Testis (tissue), 2 donors: ENCODE measurements at regions not wholly inside any gene's neighbourhood (a gene's known extent, or its start where the extent isn't known, plus 50 kb on each side); places are given as distances from the start of the nearest gene placed in this dataset.

Source experiments
- DNase-seq: peaks from one replicate; pipeline ENCODE4 v3.0.0-alpha.2; 2019
- H3K27ac ChIP-seq, 2 donors: fragments of 200-600 bp; sonication (generic); one replicate each; pipeline ENCODE4 v1.5.1; 2019
- H3K27me3 ChIP-seq: fragments of 200-600 bp; sonication (generic); one replicate; pipeline ENCODE4 v1.5.1; 2019
- H3K36me3 ChIP-seq: fragments of 200-600 bp; sonication (generic); one replicate; pipeline ENCODE4 v1.5.1; 2017; ENCODE audit warnings: low read depth; ENCODE audit errors: missing control alignments
- H3K4me1 ChIP-seq: fragments of 200-600 bp; sonication (generic); one replicate; pipeline ENCODE4 v1.5.1; 2019
- H3K4me3 ChIP-seq, 2 donors: fragments of 200-600 bp; sonication (generic); one replicate each; pipeline ENCODE4 v1.5.1; 2017 to 2019
- H3K9me3 ChIP-seq: fragments of 200-600 bp; sonication (generic); one replicate; pipeline ENCODE4 v1.5.1; 2017
- POLR2A ChIP-seq: fragments of 450-650 bp; IDR thresholded peaks from one replicate; pipeline ENCODE4 v1.6.1; 2017; ENCODE audit warnings: antibody characterized with exemption, mild to moderate bottlenecking, moderate library complexity
- WGBS, 2 donors: methylation state at CpG; one replicate each; pipeline ENCODE4 v1.1.5; 2018; 5-methylcytosine and 5-hydroxymethylcytosine counted together
- intact Hi-C: fragments of 100-400 bp; cut with DNase I; formaldehyde crosslinking; loops from one replicate; pipeline ENCODE4 v1.15.1; 2023; ENCODE audit warnings: low total_unique reads
- TF ChIP-seq, protein P1 (sequence below), 3 experiments: fragments of 450-650 bp in 2 of 3; fragments of 200-600 bp in 1 of 3; sonication (generic) in 1 of 3; IDR thresholded peaks; one replicate each; pipeline ENCODE4 v1.5.1; 2016 to 2019; ENCODE audit warnings: antibody characterized with exemption in 3 of 3, mild to moderate bottlenecking in 2 of 3, moderate library complexity in 1 of 3

- intact Hi-C loops: no loop called here
- WGBS, 2 donors: 74 to 76% methylated on average over 9 of the region's 9 CpGs
- DNase-seq: peak; percentile 50
These were observed 184.4 kb upstream of the HS3ST3A1 start for GRCh38 chr17:13785981-13786598.

GRCh38 chr17:13787636-13788035 lies 185.9 kb upstream of the HS3ST3A1 start:
- Histone ChIP-seq H3K4me1 (no peaks in the 10 kb centered on the region), H3K4me3 (no peak overlapping the region), H3K36me3 (no peaks in the 10 kb centered on the region), H3K27me3 (no peaks in the 10 kb centered on the region), H3K27ac (no peak overlapping the region), H3K9me3 (no peaks in the 10 kb centered on the region)
- TF ChIP-seq, protein P1, sequence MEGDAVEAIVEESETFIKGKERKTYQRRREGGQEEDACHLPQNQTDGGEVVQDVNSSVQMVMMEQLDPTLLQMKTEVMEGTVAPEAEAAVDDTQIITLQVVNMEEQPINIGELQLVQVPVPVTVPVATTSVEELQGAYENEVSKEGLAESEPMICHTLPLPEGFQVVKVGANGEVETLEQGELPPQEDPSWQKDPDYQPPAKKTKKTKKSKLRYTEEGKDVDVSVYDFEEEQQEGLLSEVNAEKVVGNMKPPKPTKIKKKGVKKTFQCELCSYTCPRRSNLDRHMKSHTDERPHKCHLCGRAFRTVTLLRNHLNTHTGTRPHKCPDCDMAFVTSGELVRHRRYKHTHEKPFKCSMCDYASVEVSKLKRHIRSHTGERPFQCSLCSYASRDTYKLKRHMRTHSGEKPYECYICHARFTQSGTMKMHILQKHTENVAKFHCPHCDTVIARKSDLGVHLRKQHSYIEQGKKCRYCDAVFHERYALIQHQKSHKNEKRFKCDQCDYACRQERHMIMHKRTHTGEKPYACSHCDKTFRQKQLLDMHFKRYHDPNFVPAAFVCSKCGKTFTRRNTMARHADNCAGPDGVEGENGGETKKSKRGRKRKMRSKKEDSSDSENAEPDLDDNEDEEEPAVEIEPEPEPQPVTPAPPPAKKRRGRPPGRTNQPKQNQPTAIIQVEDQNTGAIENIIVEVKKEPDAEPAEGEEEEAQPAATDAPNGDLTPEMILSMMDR (IDR thresholded peaks at IDR 0.05): no peak
- TF ChIP-seq POLR2A: no peak
- no peak for DNase-seq
- WGBS, 2 donors: 64 to 85% methylated on average over 4 of the region's 4 CpGs
- intact Hi-C loops: no loop called here

More at GRCh38 chr17:13785981-13786598, 184.4 kb upstream of the HS3ST3A1 start:
- peak overlapping the region in 1 of 2 donors; percentile 24 for H3K27ac ChIP-seq
- H3K27me3 ChIP-seq: no peaks in the 10 kb centered on the region
- no peaks in the 10 kb centered on the region for H3K9me3 ChIP-seq
- TF ChIP-seq, protein P1 (IDR thresholded peaks at IDR 0.05): no peak
- H3K36me3 ChIP-seq: no peaks in the 10 kb centered on the region
- H3K4me3 ChIP-seq: no peak overlapping the region
- H3K4me1 ChIP-seq: no peaks in the 10 kb centered on the region

DNA sequence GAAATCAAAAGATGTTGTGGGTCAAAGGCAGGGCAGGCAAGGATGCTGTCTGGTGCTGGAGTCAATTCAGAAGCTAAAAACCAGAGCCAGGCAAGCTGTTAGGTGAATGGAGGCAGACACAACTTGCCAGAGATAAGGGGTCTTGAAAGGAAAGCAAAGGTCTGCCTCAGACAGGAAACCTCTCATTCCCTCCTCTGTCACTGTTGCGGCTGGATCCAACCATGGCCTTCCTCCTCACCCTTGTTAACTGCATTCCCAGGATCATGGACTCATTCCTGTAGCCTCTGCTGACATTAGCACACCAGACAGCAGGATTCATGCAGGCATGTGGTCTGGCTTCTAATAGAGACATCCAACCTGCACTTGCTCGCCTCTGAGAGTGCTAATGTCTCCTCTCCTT lies 186.7 kb upstream of the HS3ST3A1 start:
- H3K27ac ChIP-seq: no peak overlapping the region
- no peaks in the 10 kb centered on the region for H3K36me3 ChIP-seq
- H3K4me1 ChIP-seq: no peaks in the 10 kb centered on the region
- intact Hi-C loops: no loop called here
- DNase-seq: no peak
- WGBS, 2 donors: 28 to 50% methylated on average over 2 of the region's 2 CpGs
- no peaks in the 10 kb centered on the region for H3K27me3 ChIP-seq
- no peaks in the 10 kb centered on the region for H3K9me3 ChIP-seq
- TF ChIP-seq, protein P1 (IDR thresholded peaks at IDR 0.05): no peak
- TF ChIP-seq POLR2A: no peak
- H3K4me3 ChIP-seq: no peak overlapping the region

DNA sequence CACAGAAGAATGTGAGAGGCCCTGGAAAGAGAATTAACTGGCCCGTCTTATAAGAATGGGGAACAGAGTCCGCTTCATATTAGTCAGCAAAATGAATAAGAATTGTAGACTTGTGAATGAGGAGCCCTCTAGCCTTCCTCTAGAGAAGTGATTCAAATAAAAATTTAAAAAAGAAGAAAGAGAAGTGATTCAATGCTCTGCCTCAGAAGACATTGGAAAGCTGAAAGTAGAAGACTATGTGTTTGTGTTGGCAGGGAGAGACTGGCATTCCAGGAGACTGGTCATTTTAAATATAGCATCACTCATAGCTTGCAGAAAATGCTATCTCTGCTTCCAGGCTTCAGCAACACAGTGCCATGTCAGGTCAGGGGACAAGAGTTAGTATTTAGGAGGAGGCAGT lies 190.6 kb upstream of the HS3ST3A1 start:
- Histone ChIP-seq H3K27me3 (no peaks in the 10 kb centered on the region), H3K4me1 (no peaks in the 10 kb centered on the region), H3K36me3 (no peaks in the 10 kb centered on the region), H3K27ac (no peak overlapping the region), H3K9me3 (no peaks in the 10 kb centered on the region), H3K4me3 (no peak overlapping the region)
- no peak for DNase-seq
- intact Hi-C loops: no loop called here
- TF ChIP-seq POLR2A: no peak
- WGBS, 2 donors: 45 to 91% methylated on average over 2 of the region's 2 CpGs

GRCh38 chr17:13793951-13794350 lies 192.2 kb upstream of the HS3ST3A1 start:
- TF ChIP-seq, protein P1 (IDR thresholded peaks at IDR 0.05): no peak
- no peak for TF ChIP-seq POLR2A
- Histone ChIP-seq H3K27ac (no peak overlapping the region), H3K9me3 (no peaks in the 10 kb centered on the region), H3K36me3 (no peaks in the 10 kb centered on the region), H3K4me3 (no peak overlapping the region), H3K27me3 (no peaks in the 10 kb centered on the region), H3K4me1 (no peaks in the 10 kb centered on the region)
- intact Hi-C loops: no loop called here
- 85% methylated on average over 1 of the region's 1 CpG for WGBS, 2 donors
- no peak for DNase-seq
